ENCODE measurements at regions not wholly inside any gene's neighbourhood (a gene's known extent, or its start where the extent isn't known, plus 50 kb on each side); places are given as distances from the start of the nearest gene placed in this dataset.

- peak in 2 of 3 experiments; percentile 31 to 33 for TF ChIP-seq CTCF (IDR thresholded peaks at IDR 0.05)
- TF ChIP-seq EP300 (IDR thresholded peaks at IDR 0.05) = no peak
- TF ChIP-seq POLR2A (IDR thresholded peaks at IDR 0.05; ENCODE audit: low read depth) = no peak
Observed at GRCh38 chr10:106189292-106189691, 975.2 kb downstream of the SORCS1 start.

All from esophagus muscularis mucosa (tissue), 4 donors.